ENCODE measurements at regions not wholly inside any gene's neighbourhood (a gene's known extent, or its start where the extent isn't known, plus 50 kb on each side); places are given as distances from the start of the nearest gene placed in this dataset.

DNA sequence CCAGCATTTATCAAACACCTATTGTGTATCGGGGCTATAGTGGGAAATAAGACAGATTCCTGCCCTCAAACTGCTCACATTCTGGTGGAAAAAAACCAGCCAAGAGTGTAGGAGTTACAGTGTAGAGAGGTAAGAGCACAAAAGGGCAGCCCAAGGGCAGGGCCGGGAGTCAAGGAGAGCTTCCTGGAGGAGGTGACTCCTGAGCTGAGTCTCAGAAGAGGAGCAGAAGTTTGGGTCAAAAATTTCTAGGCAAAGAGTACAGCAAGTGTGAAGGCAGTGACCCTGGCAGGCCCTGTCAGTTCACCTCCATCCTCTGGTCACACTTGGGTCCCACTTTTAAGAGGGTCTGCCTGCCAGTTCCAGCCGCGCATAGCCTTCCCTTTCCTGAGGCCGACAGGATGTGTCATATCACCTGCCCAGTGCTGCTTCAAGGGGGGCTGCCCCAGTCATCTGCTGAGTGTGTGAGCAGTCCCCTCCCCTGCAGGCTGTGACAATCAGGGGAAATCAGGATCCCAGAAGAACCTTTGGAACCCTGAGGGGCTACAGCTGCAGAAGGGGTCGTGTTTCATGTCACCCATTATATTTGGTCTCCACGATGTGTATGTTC is 118.4 kb downstream of the GLI2 start:
- no peak for DNase-seq

- DNase-seq, result no peak
These were observed 119.3 kb downstream of the GLI2 start for GRCh38 chr2:120854766-120855530.

DNA sequence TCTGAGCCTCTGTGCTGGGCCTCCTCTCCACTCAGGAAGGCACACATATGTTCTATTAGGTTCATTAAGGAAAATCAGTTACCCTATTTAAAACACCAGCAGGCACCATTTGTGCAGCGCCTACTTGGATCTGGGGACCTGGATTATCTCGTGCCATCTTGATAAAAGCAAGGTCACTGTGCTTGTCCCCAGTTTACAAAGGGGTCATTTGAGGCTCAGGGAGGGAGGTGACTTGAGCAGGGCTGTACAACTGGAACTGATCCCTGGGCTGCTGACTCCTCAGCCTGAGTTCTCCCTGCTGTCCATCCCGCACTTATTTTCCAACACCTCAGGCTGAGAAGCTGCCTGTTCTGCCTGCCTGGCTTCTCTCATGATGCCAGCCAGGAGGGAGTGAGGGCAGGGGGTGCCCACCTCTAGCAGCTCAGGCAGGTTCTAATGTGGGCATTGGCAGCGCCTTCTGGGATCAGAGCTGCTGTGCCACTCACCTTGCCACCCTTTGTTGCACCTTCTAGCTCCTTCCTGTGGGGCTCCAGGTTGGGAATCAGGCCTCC is 120.3 kb downstream of the GLI2 start:
- DNase-seq, result no peak

DNA sequence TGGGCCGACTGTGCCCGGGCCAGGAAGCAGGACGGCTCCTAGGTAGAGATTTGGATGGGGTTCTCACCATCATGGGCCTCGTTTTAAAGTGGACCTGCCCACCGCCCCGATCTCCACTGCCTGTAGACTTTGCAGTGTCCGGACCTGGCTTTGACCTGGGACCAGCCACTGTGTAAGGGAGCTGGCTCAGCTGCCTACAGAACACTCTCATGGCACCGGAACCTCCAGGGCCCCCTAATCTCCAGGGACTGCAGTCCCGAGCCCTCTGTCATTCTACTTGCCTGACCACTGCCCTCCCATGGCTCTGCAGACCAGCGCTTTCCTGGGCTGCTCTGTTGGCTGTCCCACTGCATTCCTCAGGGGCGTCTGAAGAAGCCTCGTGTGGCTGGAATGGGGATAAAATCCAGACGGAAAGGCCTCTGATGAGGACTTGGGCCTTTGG is 120.8 kb downstream of the GLI2 start:
- DNase-seq, result no peak

DNA sequence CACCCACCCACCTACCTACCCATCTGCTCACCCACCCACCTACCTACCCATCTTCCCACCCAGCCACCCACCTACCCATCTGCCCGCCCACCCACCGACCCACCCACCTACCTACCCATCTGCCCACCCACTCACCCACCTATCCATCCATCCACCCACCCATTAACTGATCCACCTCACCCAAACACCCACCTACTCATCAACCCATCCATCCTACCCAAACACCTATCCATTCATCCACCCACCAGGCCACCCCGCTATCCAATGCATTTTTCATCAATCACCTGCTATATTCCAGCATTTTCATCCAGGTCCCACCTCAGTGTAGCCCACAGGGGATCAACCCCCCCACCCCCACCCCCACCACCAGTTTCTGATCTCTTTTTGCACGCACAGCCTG is 121.8 kb downstream of the GLI2 start:
- DNase-seq, result no peak

DNA sequence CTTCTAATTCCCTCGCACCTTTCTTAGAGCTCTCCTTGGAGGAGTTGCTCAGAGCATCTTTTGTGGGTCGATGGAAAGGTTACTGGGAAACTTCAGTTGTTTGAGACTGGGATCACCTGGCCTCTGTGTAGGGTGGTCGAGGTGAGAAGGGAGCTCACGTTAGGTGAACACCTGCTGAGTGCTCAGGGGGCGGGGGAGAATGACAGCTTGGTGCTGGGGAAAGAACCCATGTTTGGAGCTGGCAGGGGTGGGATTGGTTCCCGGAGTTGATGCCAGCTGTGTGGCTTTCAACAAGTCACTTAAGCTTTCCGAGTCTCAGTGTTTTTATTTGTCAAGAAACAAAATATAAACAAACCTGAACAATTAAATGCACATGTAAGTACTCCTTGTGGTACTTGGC is 122.3 kb downstream of the GLI2 start:
- no peak for DNase-seq

GRCh38 chr2:120858361-120859106 is 122.9 kb downstream of the GLI2 start:
- no peak for DNase-seq

GRCh38 chr2:120859128-120859527 is 123.5 kb downstream of the GLI2 start:
- no peak for DNase-seq

GRCh38 chr2:120859814-120860578 is 124.3 kb downstream of the GLI2 start:
- no peak for DNase-seq

DNA sequence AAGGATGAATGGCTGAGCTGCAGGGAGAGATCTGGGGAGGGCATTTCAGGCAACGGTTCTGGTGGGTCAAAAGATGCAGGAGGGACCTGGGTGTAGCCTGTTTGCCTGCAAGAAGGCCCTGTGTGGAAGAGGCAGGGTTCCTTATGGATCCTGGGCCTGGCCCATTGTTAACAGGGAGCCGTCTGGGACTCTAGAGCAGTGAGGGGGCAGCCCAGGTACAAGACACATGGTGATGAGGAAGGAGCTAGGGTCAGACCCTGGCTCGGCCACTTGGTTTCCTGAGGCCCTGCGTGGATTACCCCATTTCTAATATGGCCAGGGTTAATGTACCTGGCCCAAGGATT is 124.9 kb downstream of the GLI2 start:
- DNase-seq, result no peak

DNA sequence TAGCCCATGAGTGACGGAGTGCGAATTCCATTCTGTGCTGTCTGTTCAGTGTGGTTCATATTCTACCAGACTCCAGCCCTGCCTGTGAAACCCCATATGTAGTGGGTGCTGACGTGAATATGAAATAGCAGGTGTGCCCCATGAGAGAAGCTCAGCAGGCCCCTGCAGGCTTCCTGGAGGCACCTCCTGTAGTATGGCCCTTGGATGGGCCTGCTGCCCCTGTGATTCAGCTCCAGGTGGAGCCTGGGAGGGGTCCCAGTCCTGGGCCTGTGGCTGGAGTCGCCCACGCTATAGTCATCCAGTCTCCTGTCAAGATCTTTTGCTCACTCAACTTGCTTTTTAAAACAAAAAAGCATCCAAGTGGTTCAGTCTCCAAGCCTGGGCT is 125.5 kb downstream of the GLI2 start:
- DNase-seq, result no peak

DNA sequence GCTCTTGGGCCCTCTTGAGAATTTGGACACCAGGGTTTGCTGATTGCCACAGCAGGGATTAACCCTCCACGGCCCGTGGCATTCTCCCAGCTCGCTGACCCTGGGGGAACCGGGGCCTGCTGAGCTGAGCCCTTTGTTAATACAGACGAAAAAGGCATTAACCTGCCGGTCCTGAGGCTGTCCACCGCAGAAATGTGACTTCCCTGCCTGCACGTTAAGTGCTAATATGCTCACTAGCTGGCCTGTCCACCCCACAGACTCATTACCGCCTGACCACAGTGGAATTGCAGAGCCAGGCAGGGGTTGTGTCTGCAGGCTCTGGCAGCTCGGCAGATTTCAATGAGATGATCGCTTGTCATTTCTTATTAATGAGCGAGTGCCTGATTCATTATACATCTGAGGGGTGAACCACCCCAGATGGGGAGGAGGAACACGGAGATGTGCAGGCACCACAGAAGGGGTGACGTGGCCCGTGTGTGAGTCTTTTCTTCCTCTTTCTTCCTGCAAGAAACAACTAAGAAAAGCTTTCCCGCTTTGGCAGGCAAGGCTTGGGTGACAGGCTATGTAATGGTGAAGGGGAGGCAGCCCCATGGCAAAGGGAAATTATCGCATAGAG is 126.0 kb downstream of the GLI2 start:
- DNase-seq, result no peak

DNA sequence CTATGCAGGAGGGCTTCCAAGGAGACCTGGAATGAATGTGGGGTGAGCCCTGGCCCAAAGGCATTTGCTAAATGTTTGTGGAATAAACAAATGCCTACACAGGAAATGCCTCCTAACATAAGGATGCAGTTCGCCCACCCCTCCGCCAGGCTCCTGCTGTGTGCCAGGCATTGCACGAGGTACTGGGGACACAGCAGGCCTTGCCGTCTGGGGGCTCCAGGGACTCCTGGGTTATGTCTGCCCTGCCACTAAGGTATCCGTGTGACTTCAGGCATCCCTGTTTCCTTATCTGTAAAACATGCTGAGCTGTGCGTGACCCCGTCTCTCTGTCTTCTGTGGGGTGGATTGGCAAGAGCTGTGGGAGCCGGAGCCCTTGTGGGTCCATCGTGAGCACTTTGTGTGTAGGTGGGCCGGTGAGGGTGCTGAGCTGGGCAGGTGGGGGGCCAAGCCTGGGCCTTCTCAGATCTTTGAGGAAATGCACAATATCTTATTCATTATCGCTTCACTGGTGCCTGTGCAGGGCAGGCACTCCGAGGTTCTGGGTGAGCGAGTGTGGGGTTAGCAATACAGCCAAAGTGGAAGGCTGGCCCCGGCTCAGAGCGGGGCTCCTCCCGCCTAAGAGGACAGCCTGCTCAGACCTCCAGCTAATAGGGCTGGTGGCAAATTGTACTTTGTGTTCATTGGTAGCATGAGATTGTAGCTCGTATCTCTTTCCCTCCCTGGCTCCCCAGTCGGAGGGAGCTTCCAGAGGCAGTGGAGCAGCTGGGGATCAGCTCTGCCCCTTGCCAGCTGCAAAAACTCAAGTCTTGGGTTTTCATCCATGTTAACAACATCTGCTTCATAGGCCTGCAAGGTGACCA is 126.8 kb downstream of the GLI2 start:
- no peak for DNase-seq

DNA sequence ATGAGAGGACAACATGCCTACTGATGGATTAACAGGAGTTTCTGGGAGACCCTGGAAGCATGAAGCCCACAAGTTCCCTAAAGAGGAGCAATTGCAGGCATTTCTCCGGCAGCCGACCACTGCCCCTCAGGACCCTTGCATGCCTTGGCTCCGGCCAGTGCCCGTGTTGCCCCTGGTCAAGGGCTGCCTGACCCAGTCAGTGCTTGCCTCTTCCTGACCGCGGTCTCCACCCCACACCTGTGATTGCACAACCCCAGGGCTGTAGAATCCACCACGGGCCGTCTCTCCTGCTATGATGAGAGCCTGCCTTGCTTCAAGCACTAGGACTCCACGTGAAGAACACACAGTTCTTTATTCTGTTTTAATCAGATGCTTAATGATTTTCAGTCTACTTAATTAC is 127.5 kb downstream of the GLI2 start:
- DNase-seq, result no peak

DNA sequence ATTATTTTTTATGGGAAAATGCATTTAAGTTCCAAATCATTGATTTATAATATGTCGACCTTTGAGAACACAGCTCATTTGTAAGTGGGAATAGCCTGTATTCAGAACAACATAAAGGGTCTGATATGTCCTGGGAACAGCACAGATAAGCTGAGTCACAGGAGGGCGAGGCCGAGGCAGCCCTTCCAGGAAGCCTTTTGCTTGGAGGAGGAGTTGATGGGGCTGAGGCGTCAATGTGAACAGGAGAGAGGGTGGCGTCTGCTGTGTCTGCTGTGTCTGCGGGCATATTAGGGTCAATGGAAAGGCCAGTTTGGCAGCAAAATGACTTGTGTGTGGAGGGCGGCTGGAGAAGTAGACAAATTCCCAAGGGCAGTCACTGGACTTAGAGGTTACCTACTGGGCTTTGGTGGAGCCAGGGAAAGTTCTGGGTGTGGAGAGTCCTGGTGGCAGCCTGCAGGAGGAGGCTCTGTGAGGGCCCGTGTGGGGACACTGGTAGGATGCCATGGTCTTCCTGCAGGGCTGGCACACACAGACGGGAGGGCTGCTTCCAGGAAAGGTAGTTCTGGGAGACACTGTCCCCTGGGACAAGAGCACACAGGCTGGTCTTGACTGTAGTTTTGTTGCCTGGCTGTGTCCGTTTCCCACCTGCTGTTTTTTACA is 128.1 kb downstream of the GLI2 start:
- DNase-seq, result no peak

DNA sequence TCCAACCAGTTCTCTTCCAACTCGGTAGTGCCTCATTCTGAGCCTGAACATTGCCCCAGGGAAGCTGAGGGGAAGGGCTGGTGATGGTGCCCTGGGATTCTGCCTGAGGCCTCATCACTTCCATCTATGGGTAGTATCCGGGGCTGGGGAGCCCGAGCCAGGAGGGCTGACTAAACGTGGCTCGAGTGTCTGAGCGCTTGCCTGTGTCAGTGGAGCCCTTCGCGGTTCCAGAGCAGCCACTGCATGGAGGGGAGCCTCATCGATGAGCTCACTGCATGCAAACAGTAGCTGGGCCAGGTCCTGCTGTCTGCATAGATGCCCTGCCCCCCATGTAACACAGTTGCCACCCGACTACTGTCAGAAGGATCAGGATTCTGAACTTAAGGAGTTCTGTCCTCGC is 129.3 kb downstream of the GLI2 start:
- DNase-seq, result no peak

DNA sequence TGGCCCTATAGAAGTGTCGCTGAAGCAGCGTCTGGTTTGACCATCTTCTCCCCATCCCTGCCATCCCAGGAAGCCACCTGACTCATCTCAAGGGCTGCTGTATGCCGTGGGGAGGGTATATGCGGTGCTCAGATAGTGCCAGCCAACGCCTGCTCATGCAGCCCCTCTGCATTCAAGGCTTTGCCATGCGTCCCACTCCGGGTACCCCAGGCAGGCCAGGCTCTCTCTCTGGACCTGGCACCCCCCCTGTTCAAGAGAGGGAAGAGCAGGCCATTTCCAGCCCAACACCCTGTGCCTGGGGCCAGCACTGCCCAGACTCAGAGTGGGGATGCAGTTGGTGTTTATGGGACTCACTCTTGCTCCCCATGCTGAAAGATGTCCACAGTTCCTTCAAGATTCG is 130.0 kb downstream of the GLI2 start:
- DNase-seq, result no peak

DNA sequence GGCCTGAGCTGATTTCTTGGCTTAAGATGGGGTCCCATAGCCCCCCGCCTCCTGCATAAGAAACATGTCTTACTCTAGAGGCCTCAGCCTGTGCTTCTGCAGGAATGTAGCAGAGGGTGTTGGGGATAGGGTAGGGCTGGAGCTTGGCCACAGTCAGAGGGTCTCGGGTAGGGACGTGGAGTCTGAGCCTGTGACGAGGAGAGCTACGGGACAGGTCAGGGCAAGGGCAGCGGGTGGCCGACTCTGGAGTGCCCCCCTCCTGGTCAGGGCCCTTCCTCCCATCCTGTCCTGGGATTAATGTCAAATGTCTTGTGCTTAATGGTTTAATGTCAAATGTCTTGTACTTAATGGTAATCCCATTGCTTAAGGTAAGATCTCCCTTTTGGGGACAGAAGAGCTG is 130.4 kb downstream of the GLI2 start:
- DNase-seq, result no peak

GRCh38 chr2:120866483-120867140 is 130.9 kb downstream of the GLI2 start:
- no peak for DNase-seq
